Panc1 (cell line): ENCODE measurements at regions not wholly inside any gene's neighbourhood (a gene's known extent, or its start where the extent isn't known, plus 50 kb on each side); places are given as distances from the start of the nearest gene placed in this dataset.

Source experiments
- POLR2AphosphoS5 ChIP-seq: IDR thresholded peaks from 2 replicates; pipeline ENCODE4 v1.6.1; 2012; ENCODE audit warnings: mild to moderate bottlenecking, low read depth, low read length, moderate library complexity
- TF ChIP-seq, protein P1 (sequence below): fragments of 450-650 bp; IDR thresholded peaks from 2 replicates; pipeline ENCODE4 v1.5.1; 2017; ENCODE audit warnings: mild to moderate bottlenecking
- TF ChIP-seq, protein P2 (sequence below), 2 experiments: IDR thresholded peaks; 2 replicates each; pipeline ENCODE4 v1.6.1; 2011 to 2012; ENCODE audit warnings: low read depth in 2 of 2, control low read depth in 1 of 2, low read length in 1 of 2, mild to moderate bottlenecking in 1 of 2, moderate library complexity in 1 of 2; ENCODE audit not compliant: insufficient read depth in 1 of 2

- TF ChIP-seq, protein P1, sequence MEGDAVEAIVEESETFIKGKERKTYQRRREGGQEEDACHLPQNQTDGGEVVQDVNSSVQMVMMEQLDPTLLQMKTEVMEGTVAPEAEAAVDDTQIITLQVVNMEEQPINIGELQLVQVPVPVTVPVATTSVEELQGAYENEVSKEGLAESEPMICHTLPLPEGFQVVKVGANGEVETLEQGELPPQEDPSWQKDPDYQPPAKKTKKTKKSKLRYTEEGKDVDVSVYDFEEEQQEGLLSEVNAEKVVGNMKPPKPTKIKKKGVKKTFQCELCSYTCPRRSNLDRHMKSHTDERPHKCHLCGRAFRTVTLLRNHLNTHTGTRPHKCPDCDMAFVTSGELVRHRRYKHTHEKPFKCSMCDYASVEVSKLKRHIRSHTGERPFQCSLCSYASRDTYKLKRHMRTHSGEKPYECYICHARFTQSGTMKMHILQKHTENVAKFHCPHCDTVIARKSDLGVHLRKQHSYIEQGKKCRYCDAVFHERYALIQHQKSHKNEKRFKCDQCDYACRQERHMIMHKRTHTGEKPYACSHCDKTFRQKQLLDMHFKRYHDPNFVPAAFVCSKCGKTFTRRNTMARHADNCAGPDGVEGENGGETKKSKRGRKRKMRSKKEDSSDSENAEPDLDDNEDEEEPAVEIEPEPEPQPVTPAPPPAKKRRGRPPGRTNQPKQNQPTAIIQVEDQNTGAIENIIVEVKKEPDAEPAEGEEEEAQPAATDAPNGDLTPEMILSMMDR = no peak
- TF ChIP-seq POLR2AphosphoS5 = no peak
- TF ChIP-seq, protein P2, sequence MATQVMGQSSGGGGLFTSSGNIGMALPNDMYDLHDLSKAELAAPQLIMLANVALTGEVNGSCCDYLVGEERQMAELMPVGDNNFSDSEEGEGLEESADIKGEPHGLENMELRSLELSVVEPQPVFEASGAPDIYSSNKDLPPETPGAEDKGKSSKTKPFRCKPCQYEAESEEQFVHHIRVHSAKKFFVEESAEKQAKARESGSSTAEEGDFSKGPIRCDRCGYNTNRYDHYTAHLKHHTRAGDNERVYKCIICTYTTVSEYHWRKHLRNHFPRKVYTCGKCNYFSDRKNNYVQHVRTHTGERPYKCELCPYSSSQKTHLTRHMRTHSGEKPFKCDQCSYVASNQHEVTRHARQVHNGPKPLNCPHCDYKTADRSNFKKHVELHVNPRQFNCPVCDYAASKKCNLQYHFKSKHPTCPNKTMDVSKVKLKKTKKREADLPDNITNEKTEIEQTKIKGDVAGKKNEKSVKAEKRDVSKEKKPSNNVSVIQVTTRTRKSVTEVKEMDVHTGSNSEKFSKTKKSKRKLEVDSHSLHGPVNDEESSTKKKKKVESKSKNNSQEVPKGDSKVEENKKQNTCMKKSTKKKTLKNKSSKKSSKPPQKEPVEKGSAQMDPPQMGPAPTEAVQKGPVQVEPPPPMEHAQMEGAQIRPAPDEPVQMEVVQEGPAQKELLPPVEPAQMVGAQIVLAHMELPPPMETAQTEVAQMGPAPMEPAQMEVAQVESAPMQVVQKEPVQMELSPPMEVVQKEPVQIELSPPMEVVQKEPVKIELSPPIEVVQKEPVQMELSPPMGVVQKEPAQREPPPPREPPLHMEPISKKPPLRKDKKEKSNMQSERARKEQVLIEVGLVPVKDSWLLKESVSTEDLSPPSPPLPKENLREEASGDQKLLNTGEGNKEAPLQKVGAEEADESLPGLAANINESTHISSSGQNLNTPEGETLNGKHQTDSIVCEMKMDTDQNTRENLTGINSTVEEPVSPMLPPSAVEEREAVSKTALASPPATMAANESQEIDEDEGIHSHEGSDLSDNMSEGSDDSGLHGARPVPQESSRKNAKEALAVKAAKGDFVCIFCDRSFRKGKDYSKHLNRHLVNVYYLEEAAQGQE (IDR thresholded peaks at IDR 0.05; ENCODE audit: insufficient read depth in 1 of 2, low read depth in 2 of 2, low read length in 1 of 2) = no peak
Measured at GRCh38 chr3:127473244-127474024, 117.1 kb downstream of the TPRA1 start.
